Stimulated activated CD4-positive, alpha-beta T cell treated with anti-CD3 and anti-CD28 coated beads, TNF-alpha, amount 100 ng/mL, for 1 hour (primary cell): ENCODE measurements at regions not wholly inside any gene's neighbourhood (a gene's known extent, or its start where the extent isn't known, plus 50 kb on each side); places are given as distances from the start of the nearest gene placed in this dataset.

Source experiments
- DNase-seq, 3 donors: peaks; one replicate each; pipeline ENCODE4 v3.0.0-alpha.2; 2020; ENCODE audit warnings: low read depth in 3 of 3, low spot score in 1 of 3

- no peak for DNase-seq
These were observed 175.7 kb upstream of the INHBA start for GRCh38 chr7:41878309-41879295.

GRCh38 chr7:41877118-41877517 is 174.2 kb upstream of the INHBA start:
- no peak for DNase-seq

GRCh38 chr7:41875513-41875912 is 172.6 kb upstream of the INHBA start:
- DNase-seq, result no peak

GRCh38 chr7:41874201-41874785 is 171.4 kb upstream of the INHBA start:
- DNase-seq, result no peak

- no peak for DNase-seq
These were observed 170.9 kb upstream of the INHBA start for GRCh38 chr7:41873741-41874140.

GRCh38 chr7:41872966-41873365 is 170.1 kb upstream of the INHBA start:
- DNase-seq, result no peak

- DNase-seq, result no peak
These were observed 167.7 kb upstream of the INHBA start for GRCh38 chr7:41870461-41871138.

- no peak for DNase-seq
These were observed 167.1 kb upstream of the INHBA start for GRCh38 chr7:41869997-41870396.

GRCh38 chr7:41869596-41869995 is 166.7 kb upstream of the INHBA start:
- no peak for DNase-seq

- no peak for DNase-seq
These were observed 166.2 kb upstream of the INHBA start for GRCh38 chr7:41869091-41869490.

- DNase-seq, result no peak
These were observed 164.9 kb upstream of the INHBA start for GRCh38 chr7:41867639-41868280.

GRCh38 chr7:41862261-41862660 is 159.4 kb upstream of the INHBA start:
- no peak for DNase-seq

- DNase-seq, result no peak
These were observed 158.8 kb upstream of the INHBA start for GRCh38 chr7:41861642-41862041.

- no peak for DNase-seq
These were observed 155.3 kb upstream of the INHBA start for GRCh38 chr7:41858201-41858600.

GRCh38 chr7:41855798-41856197 is 152.9 kb upstream of the INHBA start:
- DNase-seq, result no peak

- DNase-seq, result no peak
These were observed 144.7 kb upstream of the INHBA start for GRCh38 chr7:41847606-41848005.

- no peak for DNase-seq
These were observed 144.3 kb upstream of the INHBA start for GRCh38 chr7:41847151-41847550.

- no peak for DNase-seq
These were observed 140.1 kb upstream of the INHBA start for GRCh38 chr7:41842956-41843355.

GRCh38 chr7:41837916-41838315 is 135.0 kb upstream of the INHBA start:
- DNase-seq, result no peak

- no peak for DNase-seq
These were observed 133.2 kb upstream of the INHBA start for GRCh38 chr7:41835976-41836530.
